ENCODE measurements at regions not wholly inside any gene's neighbourhood (a gene's known extent, or its start where the extent isn't known, plus 50 kb on each side); places are given as distances from the start of the nearest gene placed in this dataset.

GRCh38 chr3:13262493-13263211, 157.5 kb downstream of the NUP210 start:
- Histone ChIP-seq H4K20me1 (ENCODE audit: insufficient read depth, low read length) (no peaks in the 10 kb centered on the region), H3K23ac (ENCODE audit: low read depth, low read length) (no peak overlapping the region), H3K4ac (ENCODE audit: low read depth, low read length) (no peak overlapping the region), H4K5ac (ENCODE audit: low read depth, low read length) (no peak overlapping the region), H4K91ac (ENCODE audit: insufficient read depth, low read depth, low read length) (no peak overlapping the region), H3K14ac (replicated peaks; ENCODE audit: low read depth, low read length) (no peak overlapping the region), H3K9me1 (ENCODE audit: insufficient read depth, low read length) (no peaks in the 10 kb centered on the region), H2BK20ac (ENCODE audit: low read depth, low read length) (no peak overlapping the region), H2AK5ac (ENCODE audit: low read depth, low read length) (no peak overlapping the region), H3K9ac (ENCODE audit: low read depth, low read length) (no peak overlapping the region), H2BK15ac (ENCODE audit: low read depth, low read length) (no peak overlapping the region), H3K56ac (ENCODE audit: extremely low read depth, insufficient read depth, low read length) (no peak overlapping the region), H2BK120ac (ENCODE audit: low read depth, low read length) (no peak overlapping the region), H3K4me1 (ENCODE audit: control insufficient read depth, insufficient read depth, low read length) (no peaks in the 10 kb centered on the region), H3K4me2 (ENCODE audit: low read depth, low read length) (no peak overlapping the region), H3K18ac (ENCODE audit: low read depth, low read length) (no peak overlapping the region), H2AFZ (replicated peaks; ENCODE audit: low read length, poor library complexity) (no peak overlapping the region), H2AK9ac (replicated peaks; ENCODE audit: low read depth, low read length, poor library complexity) (no peak overlapping the region), H2BK5ac (ENCODE audit: low read depth, low read length, poor library complexity, severe bottlenecking) (no peak overlapping the region), H3K36me3 (ENCODE audit: control insufficient read depth, insufficient read depth, low read length) (no peaks in the 10 kb centered on the region), H3K27me3 (ENCODE audit: control insufficient read depth, insufficient read depth, low read length) (peaks cover 4% of the 10 kb centered on the region), H3K27ac (ENCODE audit: insufficient read depth, low read length) (no peak overlapping the region), H4K8ac (ENCODE audit: low read depth in 2 of 2, low read length in 2 of 2) (no peak overlapping the region), H3K9me3 (ENCODE audit: control insufficient read depth, insufficient read depth, low read length) (0 out of 2 replicates have a peak, but pooled peaks cover 2% of the 10 kb centered on the region), H3K79me1 (ENCODE audit: low read depth in 1 of 2, low read length in 2 of 2) (no peaks in the 10 kb centered on the region), H3K4me3 (ENCODE audit: insufficient read depth, low read depth, low read length) (no peak overlapping the region)
- intact Hi-C loops (cut with micrococcal nuclease): no loop called here
- ChIA-PET CTCF (no interaction called here), POLR2A (ENCODE audit: unreplicated experiment) (no interaction called here)
- dilution Hi-C loops (cut with HindIII; ENCODE audit: low sequenced_read_pairs, unreplicated experiment): no loop called here
- no TSS peak for BruUV-seq (replicated peaks)
- ATAC-seq (ENCODE audit: low read depth) (no peak), DNase-seq (no peak)
- in situ Hi-C loops (cut with MboI; ENCODE audit: low sequenced_read_pairs): no loop called here
- WGBS, 2 experiments (ENCODE audit: extremely low coverage in 2 of 2, insufficient read length in 1 of 2): 50% methylated on average over 1 of the region's 7 CpGs; no CpG with 5 or more reads in 1 of the 2 experiments
- TF ChIP-seq SMC3 (IDR thresholded peaks at IDR 0.05; ENCODE audit: low read depth, low read length) (no peak), CHD1 (IDR thresholded peaks at IDR 0.05; ENCODE audit: low read depth, low read length) (no peak), BHLHE40 (IDR thresholded peaks at IDR 0.05; ENCODE audit: low read depth, low read length) (no peak), MAZ (IDR thresholded peaks at IDR 0.05; ENCODE audit: borderline replicate concordance, low read depth, low read length) (no peak), RAD21 (IDR thresholded peaks at IDR 0.05; ENCODE audit: low read length) (no peak), CEBPB (IDR thresholded peaks at IDR 0.05; ENCODE audit: low read depth, low read length) (no peak), USF2 (IDR thresholded peaks at IDR 0.05; ENCODE audit: low read depth, low read length) (no peak), MAFK (IDR thresholded peaks at IDR 0.05; ENCODE audit: low read depth, low read length) (no peak), NFE2L2 (IDR thresholded peaks at IDR 0.05; ENCODE audit: low read depth, low read length) (no peak), FOS (IDR thresholded peaks at IDR 0.05; ENCODE audit: low read depth, low read length) (no peak), POLR2A (IDR thresholded peaks at IDR 0.05; ENCODE audit: low read depth, low read length) (no peak), ELK1 (IDR thresholded peaks at IDR 0.05; ENCODE audit: borderline replicate concordance, low read depth, low read length) (no peak)
